Uterus (tissue), 2 donors: ENCODE measurements at regions not wholly inside any gene's neighbourhood (a gene's known extent, or its start where the extent isn't known, plus 50 kb on each side); places are given as distances from the start of the nearest gene placed in this dataset.

ENCODE experiments used
- POLR2A ChIP-seq, 2 donors: fragments of 450-650 bp; IDR thresholded peaks; one replicate each; pipeline ENCODE4 v1.6.1; 2016; ENCODE audit warnings: antibody characterized with exemption in 2 of 2, mild to moderate bottlenecking in 1 of 2, moderate library complexity in 1 of 2
- TF ChIP-seq, protein P1 (sequence below), 4 experiments: fragments of 200-600 bp in 2 of 4; fragments of 450-650 bp in 2 of 4; sonication (generic) in 2 of 4; IDR thresholded peaks; one replicate each; pipeline ENCODE4 v1.5.1; 2016 to 2019; ENCODE audit warnings: antibody characterized with exemption in 4 of 4, mild to moderate bottlenecking in 2 of 4, moderate library complexity in 1 of 4

DNA sequence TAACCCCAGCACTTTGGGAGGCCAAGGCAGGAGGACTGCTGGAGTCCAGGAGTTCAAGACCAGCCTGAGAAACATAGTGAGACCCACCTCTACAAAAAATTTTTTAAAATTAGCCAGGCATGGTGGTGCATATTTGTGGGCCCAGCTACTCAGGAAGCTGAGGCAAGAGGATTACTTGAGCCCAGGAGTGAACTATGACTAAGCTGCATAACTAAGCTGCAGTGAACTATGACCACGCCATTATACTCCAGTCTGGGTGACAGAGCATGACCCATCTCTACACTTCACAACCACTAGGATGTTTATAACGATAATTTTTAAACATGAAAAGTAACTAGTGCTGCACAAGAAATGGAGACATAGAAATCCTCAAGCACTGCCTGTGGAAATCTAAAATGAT is 352.7 kb upstream of the SGCG start:
- TF ChIP-seq POLR2A (IDR thresholded peaks at IDR 0.05): no peak
- TF ChIP-seq, protein P1, sequence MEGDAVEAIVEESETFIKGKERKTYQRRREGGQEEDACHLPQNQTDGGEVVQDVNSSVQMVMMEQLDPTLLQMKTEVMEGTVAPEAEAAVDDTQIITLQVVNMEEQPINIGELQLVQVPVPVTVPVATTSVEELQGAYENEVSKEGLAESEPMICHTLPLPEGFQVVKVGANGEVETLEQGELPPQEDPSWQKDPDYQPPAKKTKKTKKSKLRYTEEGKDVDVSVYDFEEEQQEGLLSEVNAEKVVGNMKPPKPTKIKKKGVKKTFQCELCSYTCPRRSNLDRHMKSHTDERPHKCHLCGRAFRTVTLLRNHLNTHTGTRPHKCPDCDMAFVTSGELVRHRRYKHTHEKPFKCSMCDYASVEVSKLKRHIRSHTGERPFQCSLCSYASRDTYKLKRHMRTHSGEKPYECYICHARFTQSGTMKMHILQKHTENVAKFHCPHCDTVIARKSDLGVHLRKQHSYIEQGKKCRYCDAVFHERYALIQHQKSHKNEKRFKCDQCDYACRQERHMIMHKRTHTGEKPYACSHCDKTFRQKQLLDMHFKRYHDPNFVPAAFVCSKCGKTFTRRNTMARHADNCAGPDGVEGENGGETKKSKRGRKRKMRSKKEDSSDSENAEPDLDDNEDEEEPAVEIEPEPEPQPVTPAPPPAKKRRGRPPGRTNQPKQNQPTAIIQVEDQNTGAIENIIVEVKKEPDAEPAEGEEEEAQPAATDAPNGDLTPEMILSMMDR (IDR thresholded peaks at IDR 0.05): no peak
